ENCODE measurements at regions not wholly inside any gene's neighbourhood (a gene's known extent, or its start where the extent isn't known, plus 50 kb on each side); places are given as distances from the start of the nearest gene placed in this dataset.

GRCh38 chr9:115423646-115424045 is 305.7 kb upstream of the TNC start:
- Histone ChIP-seq H2AK5ac (ENCODE audit: low read length) (no peak overlapping the region), H3K4me2 (ENCODE audit: low read length) (no peak overlapping the region), H3K4me1 (ENCODE audit: control insufficient read depth, low read depth, low read length) (no peaks in the 10 kb centered on the region), H3K4ac (ENCODE audit: low read depth, low read length) (no peak overlapping the region), H2BK5ac (ENCODE audit: low read length) (no peak overlapping the region), H3K18ac (ENCODE audit: low read length) (no peak overlapping the region), H3K9ac (ENCODE audit: low read length) (no peak overlapping the region), H3K27ac (ENCODE audit: low read depth, low read length) (no peak overlapping the region), H3K79me1 (ENCODE audit: low read length) (no peaks in the 10 kb centered on the region), H3K23ac (ENCODE audit: low read length) (no peak overlapping the region), H3K56ac (ENCODE audit: low read length) (no peak overlapping the region), H3K27me3 (ENCODE audit: insufficient read depth, low read length, poor library complexity) (no peaks in the 10 kb centered on the region), H3K4me3 (ENCODE audit: low read length) (no peak overlapping the region), H3K36me3 (ENCODE audit: control insufficient read depth, insufficient read depth, low read length) (no peaks in the 10 kb centered on the region), H2BK120ac (ENCODE audit: low read depth, low read length) (no peak overlapping the region), H2BK15ac (replicated peaks; ENCODE audit: low read depth) (no peak overlapping the region), H4K5ac (ENCODE audit: low read length) (no peak overlapping the region), H3K79me2 (ENCODE audit: control insufficient read depth, insufficient read depth, low read length) (no peaks in the 10 kb centered on the region), H4K8ac (ENCODE audit: low read depth, low read length) (no peak overlapping the region)
- WGBS (ENCODE audit: extremely low coverage, insufficient coverage, low lambda C conversion rate) = no CpG with 5 or more reads among the region's 3 CpGs
- no peak for DNase-seq

- H3K4me1 ChIP-seq (ENCODE audit: control insufficient read depth, low read depth, low read length) = no peaks in the 10 kb centered on the region
- no peak overlapping the region for H2BK120ac ChIP-seq (ENCODE audit: low read depth, low read length)
- H4K8ac ChIP-seq (ENCODE audit: low read depth, low read length) = no peak overlapping the region
- H2BK5ac ChIP-seq (ENCODE audit: low read length) = no peak overlapping the region
- no peaks in the 10 kb centered on the region for H3K27me3 ChIP-seq (ENCODE audit: insufficient read depth, low read length, poor library complexity)
- H4K5ac ChIP-seq (ENCODE audit: low read length) = no peak overlapping the region
- H3K4me2 ChIP-seq (ENCODE audit: low read length) = no peak overlapping the region
- no peaks in the 10 kb centered on the region for H3K79me1 ChIP-seq (ENCODE audit: low read length)
- no peak overlapping the region for H2BK15ac ChIP-seq (replicated peaks; ENCODE audit: low read depth)
- H3K4me3 ChIP-seq (ENCODE audit: low read length) = no peak overlapping the region
- no peak overlapping the region for H3K9ac ChIP-seq (ENCODE audit: low read length)
- no peak overlapping the region for H3K27ac ChIP-seq (ENCODE audit: low read depth, low read length)
- H3K56ac ChIP-seq (ENCODE audit: low read length) = no peak overlapping the region
- no peak overlapping the region for H3K18ac ChIP-seq (ENCODE audit: low read length)
- no peak overlapping the region for H2AK5ac ChIP-seq (ENCODE audit: low read length)
- no peaks in the 10 kb centered on the region for H3K36me3 ChIP-seq (ENCODE audit: control insufficient read depth, insufficient read depth, low read length)
- H3K4ac ChIP-seq (ENCODE audit: low read depth, low read length) = no peak overlapping the region
- no peak for DNase-seq
- no peak overlapping the region for H3K23ac ChIP-seq (ENCODE audit: low read length)
- H3K79me2 ChIP-seq (ENCODE audit: control insufficient read depth, insufficient read depth, low read length) = no peaks in the 10 kb centered on the region
Measured at GRCh38 chr9:115425601-115426000, 307.6 kb upstream of the TNC start.

- H3K79me1 ChIP-seq (ENCODE audit: low read length) = no peaks in the 10 kb centered on the region
- no peaks in the 10 kb centered on the region for H3K4me1 ChIP-seq (ENCODE audit: control insufficient read depth, low read depth, low read length)
- H3K27me3 ChIP-seq (ENCODE audit: insufficient read depth, low read length, poor library complexity) = no peaks in the 10 kb centered on the region
- H3K9ac ChIP-seq (ENCODE audit: low read length) = no peak overlapping the region
- H2BK5ac ChIP-seq (ENCODE audit: low read length) = no peak overlapping the region
- no peaks in the 10 kb centered on the region for H3K36me3 ChIP-seq (ENCODE audit: control insufficient read depth, insufficient read depth, low read length)
- no peak overlapping the region for H2AK5ac ChIP-seq (ENCODE audit: low read length)
- H3K4me3 ChIP-seq (ENCODE audit: low read length) = no peak overlapping the region
- H2BK120ac ChIP-seq (ENCODE audit: low read depth, low read length) = no peak overlapping the region
- no peak overlapping the region for H3K18ac ChIP-seq (ENCODE audit: low read length)
- no peak overlapping the region for H4K8ac ChIP-seq (ENCODE audit: low read depth, low read length)
- H3K79me2 ChIP-seq (ENCODE audit: control insufficient read depth, insufficient read depth, low read length) = no peaks in the 10 kb centered on the region
- no peak overlapping the region for H3K4ac ChIP-seq (ENCODE audit: low read depth, low read length)
- no peak overlapping the region for H3K4me2 ChIP-seq (ENCODE audit: low read length)
- no peak overlapping the region for H3K56ac ChIP-seq (ENCODE audit: low read length)
- H4K5ac ChIP-seq (ENCODE audit: low read length) = no peak overlapping the region
- DNase-seq = no peak
- no peak overlapping the region for H2BK15ac ChIP-seq (replicated peaks; ENCODE audit: low read depth)
- no peak overlapping the region for H3K27ac ChIP-seq (ENCODE audit: low read depth, low read length)
- no CpG with 5 or more reads among the region's 2 CpGs for WGBS (ENCODE audit: extremely low coverage, insufficient coverage, low lambda C conversion rate)
- H3K23ac ChIP-seq (ENCODE audit: low read length) = no peak overlapping the region
Measured at GRCh38 chr9:115437418-115437817, 319.5 kb upstream of the TNC start.

GRCh38 chr9:115439641-115440040 is 321.7 kb upstream of the TNC start:
- no peak overlapping the region for H2BK5ac ChIP-seq (ENCODE audit: low read length)
- H3K79me2 ChIP-seq (ENCODE audit: control insufficient read depth, insufficient read depth, low read length) = no peaks in the 10 kb centered on the region
- no peak overlapping the region for H2BK15ac ChIP-seq (replicated peaks; ENCODE audit: low read depth)
- no peak overlapping the region for H4K5ac ChIP-seq (ENCODE audit: low read length)
- no peak overlapping the region for H3K4me2 ChIP-seq (ENCODE audit: low read length)
- H2AK5ac ChIP-seq (ENCODE audit: low read length) = no peak overlapping the region
- no peak for DNase-seq
- H3K79me1 ChIP-seq (ENCODE audit: low read length) = no peaks in the 10 kb centered on the region
- H3K27me3 ChIP-seq (ENCODE audit: insufficient read depth, low read length, poor library complexity) = no peaks in the 10 kb centered on the region
- H3K18ac ChIP-seq (ENCODE audit: low read length) = no peak overlapping the region
- H3K56ac ChIP-seq (ENCODE audit: low read length) = no peak overlapping the region
- H3K23ac ChIP-seq (ENCODE audit: low read length) = no peak overlapping the region
- no peaks in the 10 kb centered on the region for H3K4me1 ChIP-seq (ENCODE audit: control insufficient read depth, low read depth, low read length)
- no peak overlapping the region for H3K9ac ChIP-seq (ENCODE audit: low read length)
- H3K27ac ChIP-seq (ENCODE audit: low read depth, low read length) = no peak overlapping the region
- H3K36me3 ChIP-seq (ENCODE audit: control insufficient read depth, insufficient read depth, low read length) = no peaks in the 10 kb centered on the region
- no peak overlapping the region for H2BK120ac ChIP-seq (ENCODE audit: low read depth, low read length)
- no peak overlapping the region for H3K4me3 ChIP-seq (ENCODE audit: low read length)
- H3K4ac ChIP-seq (ENCODE audit: low read depth, low read length) = no peak overlapping the region
- WGBS (ENCODE audit: extremely low coverage, insufficient coverage, low lambda C conversion rate) = no CpG with 5 or more reads among the region's 6 CpGs
- no peak overlapping the region for H4K8ac ChIP-seq (ENCODE audit: low read depth, low read length)

- Histone ChIP-seq H3K4me1 (ENCODE audit: control insufficient read depth, low read depth, low read length) (no peaks in the 10 kb centered on the region), H3K4me3 (ENCODE audit: low read length) (no peak overlapping the region)
Measured at GRCh38 chr9:115442054-115442453, 324.1 kb upstream of the TNC start.

GRCh38 chr9:115443890-115444289 is 325.9 kb upstream of the TNC start:
- Histone ChIP-seq H3K79me1 (ENCODE audit: low read length) (no peaks in the 10 kb centered on the region), H3K4ac (ENCODE audit: low read depth, low read length) (no peak overlapping the region), H3K36me3 (ENCODE audit: control insufficient read depth, insufficient read depth, low read length) (no peaks in the 10 kb centered on the region), H2BK15ac (replicated peaks; ENCODE audit: low read depth) (no peak overlapping the region), H3K9ac (ENCODE audit: low read length) (no peak overlapping the region), H2BK5ac (ENCODE audit: low read length) (no peak overlapping the region), H4K5ac (ENCODE audit: low read length) (no peak overlapping the region), H3K4me1 (ENCODE audit: control insufficient read depth, low read depth, low read length) (no peaks in the 10 kb centered on the region), H3K4me3 (ENCODE audit: low read length) (no peak overlapping the region), H2AK5ac (ENCODE audit: low read length) (no peak overlapping the region), H3K18ac (ENCODE audit: low read length) (no peak overlapping the region), H3K27me3 (ENCODE audit: insufficient read depth, low read length, poor library complexity) (no peaks in the 10 kb centered on the region), H3K27ac (ENCODE audit: low read depth, low read length) (no peak overlapping the region), H4K8ac (ENCODE audit: low read depth, low read length) (no peak overlapping the region), H3K56ac (ENCODE audit: low read length) (no peak overlapping the region), H3K79me2 (ENCODE audit: control insufficient read depth, insufficient read depth, low read length) (no peaks in the 10 kb centered on the region), H2BK120ac (ENCODE audit: low read depth, low read length) (no peak overlapping the region), H3K23ac (ENCODE audit: low read length) (no peak overlapping the region), H3K4me2 (ENCODE audit: low read length) (no peak overlapping the region)
- no peak for DNase-seq
- WGBS (ENCODE audit: extremely low coverage, insufficient coverage, low lambda C conversion rate) = no CpG with 5 or more reads among the region's 2 CpGs

More at GRCh38 chr9:115442054-115442453, 324.1 kb upstream of the TNC start:
- Histone ChIP-seq H3K36me3 (ENCODE audit: control insufficient read depth, insufficient read depth, low read length) (no peaks in the 10 kb centered on the region), H2AK5ac (ENCODE audit: low read length) (no peak overlapping the region), H2BK15ac (replicated peaks; ENCODE audit: low read depth) (no peak overlapping the region), H3K4me2 (ENCODE audit: low read length) (no peak overlapping the region), H3K18ac (ENCODE audit: low read length) (no peak overlapping the region), H3K4ac (ENCODE audit: low read depth, low read length) (no peak overlapping the region), H2BK5ac (ENCODE audit: low read length) (no peak overlapping the region), H3K56ac (ENCODE audit: low read length) (no peak overlapping the region), H3K27me3 (ENCODE audit: insufficient read depth, low read length, poor library complexity) (no peaks in the 10 kb centered on the region), H4K5ac (ENCODE audit: low read length) (no peak overlapping the region), H3K79me1 (ENCODE audit: low read length) (no peaks in the 10 kb centered on the region), H4K8ac (ENCODE audit: low read depth, low read length) (no peak overlapping the region), H2BK120ac (ENCODE audit: low read depth, low read length) (no peak overlapping the region), H3K79me2 (ENCODE audit: control insufficient read depth, insufficient read depth, low read length) (no peaks in the 10 kb centered on the region), H3K9ac (ENCODE audit: low read length) (no peak overlapping the region), H3K23ac (ENCODE audit: low read length) (no peak overlapping the region), H3K27ac (ENCODE audit: low read depth, low read length) (no peak overlapping the region)
- no CpG with 5 or more reads among the region's 4 CpGs for WGBS (ENCODE audit: extremely low coverage, insufficient coverage, low lambda C conversion rate)
- no peak for DNase-seq
